Activated T-cell treated with anti-CD3 and anti-CD28 coated beads, Interleukin-2, amount 50 U/mL, for 72 hours (primary cell): ENCODE measurements at regions not wholly inside any gene's neighbourhood (a gene's known extent, or its start where the extent isn't known, plus 50 kb on each side); places are given as distances from the start of the nearest gene placed in this dataset.
A peak's percentile ranks its signal among the peaks of the same experiment; 100 is the strongest.

ENCODE experiments used
- ATAC-seq, 2 donors: fragments of 150-1000 bp; cut with Tn5 transposase; replicated peaks in 1 of 2; 2 replicates each; pipeline ENCODE4 v1.10.0; 2021; ENCODE audit warnings: moderate library complexity in 2 of 2, mild to moderate bottlenecking in 1 of 2
- DNase-seq, 2 donors: peaks; one replicate each; pipeline ENCODE4 v3.0.0; 2021 to 2022; ENCODE audit warnings: mixed read lengths in 1 of 2
- H3K27ac Mint-ChIP-seq: one replicate; pipeline ENCODE4 v1.8.0; 2022; ENCODE audit warnings: mild to moderate bottlenecking, moderate library complexity, mixed read lengths
- H3K27me3 Mint-ChIP-seq: one replicate; pipeline ENCODE4 v1.8.0; 2022; ENCODE audit warnings: low read depth, mixed read lengths
- H3K36me3 Mint-ChIP-seq, 2 donors: one replicate each; pipeline ENCODE4 v1.8.0; 2022; ENCODE audit warnings: mixed read lengths in 2 of 2, mild to moderate bottlenecking in 1 of 2; ENCODE audit not compliant: insufficient read depth in 2 of 2
- H3K4me1 Mint-ChIP-seq: one replicate; pipeline ENCODE4 v1.8.0; 2022; ENCODE audit warnings: low read depth, mixed read lengths
- H3K4me3 Mint-ChIP-seq, 2 donors: one replicate each; pipeline ENCODE4 v1.8.0; 2022; ENCODE audit warnings: mild to moderate bottlenecking in 2 of 2, mixed read lengths in 2 of 2, moderate library complexity in 2 of 2
- H3K9me3 Mint-ChIP-seq, 2 donors: one replicate each; pipeline ENCODE4 v1.8.0; 2022; ENCODE audit warnings: mixed read lengths in 2 of 2

GRCh38 chr5:62691946-62692345 lies 113.3 kb downstream of the LRRC70 start:
- Mint-ChIP-seq H3K4me1 (peaks cover 7% of the 10 kb centered on the region), H3K9me3 (no peaks in the 10 kb centered on the region), H3K27ac (no peak overlapping the region), H3K36me3 (no peaks in the 10 kb centered on the region), H3K4me3 (no peak overlapping the region), H3K27me3 (no peaks in the 10 kb centered on the region)
- ATAC-seq (no peak), DNase-seq (no peak)

GRCh38 chr5:62690421-62690820 lies 111.8 kb downstream of the LRRC70 start:
- Mint-ChIP-seq H3K4me1 (peaks cover 7% of the 10 kb centered on the region), H3K27ac (no peak overlapping the region), H3K27me3 (no peaks in the 10 kb centered on the region), H3K9me3 (no peaks in the 10 kb centered on the region), H3K4me3 (no peak overlapping the region), H3K36me3 (no peaks in the 10 kb centered on the region)
- DNase-seq (no peak), ATAC-seq (no peak)

- DNase-seq = no peak
- H3K27ac Mint-ChIP-seq = no peak overlapping the region
- no peaks in the 10 kb centered on the region for H3K36me3 Mint-ChIP-seq
- no peaks in the 10 kb centered on the region for H3K9me3 Mint-ChIP-seq
- H3K4me1 Mint-ChIP-seq = peaks cover 7% of the 10 kb centered on the region
- H3K27me3 Mint-ChIP-seq = no peaks in the 10 kb centered on the region
- ATAC-seq = no peak
- peak overlapping the region in 1 of 2 donors; percentile 59 for H3K4me3 Mint-ChIP-seq
Measured at GRCh38 chr5:62689599-62690368, 111.2 kb downstream of the LRRC70 start.

- no peaks in the 10 kb centered on the region for H3K9me3 Mint-ChIP-seq
- H3K36me3 Mint-ChIP-seq = no peaks in the 10 kb centered on the region
- no peaks in the 10 kb centered on the region for H3K27me3 Mint-ChIP-seq
- H3K4me1 Mint-ChIP-seq = peaks cover 7% of the 10 kb centered on the region
- H3K27ac Mint-ChIP-seq = no peak overlapping the region
- DNase-seq (no peak), ATAC-seq (no peak)
- no peak overlapping the region for H3K4me3 Mint-ChIP-seq
Measured at GRCh38 chr5:62686692-62687091, 108.1 kb downstream of the LRRC70 start.

- H3K4me3 Mint-ChIP-seq = no peak overlapping the region
- H3K36me3 Mint-ChIP-seq = no peaks in the 10 kb centered on the region
- H3K27ac Mint-ChIP-seq = no peak overlapping the region
- DNase-seq (no peak), ATAC-seq (no peak)
- peaks cover 5% of the 10 kb centered on the region for H3K4me1 Mint-ChIP-seq
- no peaks in the 10 kb centered on the region for H3K27me3 Mint-ChIP-seq
- H3K9me3 Mint-ChIP-seq = no peaks in the 10 kb centered on the region
Measured at GRCh38 chr5:62685221-62685620, 106.6 kb downstream of the LRRC70 start.

GRCh38 chr5:62684310-62684709 lies 105.7 kb downstream of the LRRC70 start:
- Mint-ChIP-seq H3K27me3 (no peaks in the 10 kb centered on the region), H3K27ac (no peak overlapping the region), H3K4me3 (no peak overlapping the region), H3K9me3 (peaks cover 0 to 2% of the 10 kb centered on the region in 2 donors), H3K36me3 (no peaks in the 10 kb centered on the region), H3K4me1 (no peaks in the 10 kb centered on the region)
- no peak for DNase-seq
- no peak for ATAC-seq

- DNase-seq (no peak), ATAC-seq (no peak)
- H3K4me3 Mint-ChIP-seq = no peak overlapping the region
- no peak overlapping the region for H3K27ac Mint-ChIP-seq
- peaks cover 4 to 7% of the 10 kb centered on the region in 2 donors for H3K36me3 Mint-ChIP-seq
- H3K4me1 Mint-ChIP-seq = no peaks in the 10 kb centered on the region
- H3K27me3 Mint-ChIP-seq = no peaks in the 10 kb centered on the region
- peaks cover 6 to 11% of the 10 kb centered on the region in 2 donors for H3K9me3 Mint-ChIP-seq
Measured at GRCh38 chr5:62682059-62682458, 103.4 kb downstream of the LRRC70 start.

GRCh38 chr5:62681117-62681850 lies 102.7 kb downstream of the LRRC70 start:
- H3K9me3 Mint-ChIP-seq = peaks cover 6 to 11% of the 10 kb centered on the region in 2 donors
- H3K36me3 Mint-ChIP-seq = peaks cover 4 to 7% of the 10 kb centered on the region in 2 donors
- H3K27me3 Mint-ChIP-seq = no peaks in the 10 kb centered on the region
- DNase-seq (no peak), ATAC-seq (no peak)
- H3K4me3 Mint-ChIP-seq = no peak overlapping the region
- no peak overlapping the region for H3K27ac Mint-ChIP-seq
- H3K4me1 Mint-ChIP-seq = no peaks in the 10 kb centered on the region

GRCh38 chr5:62680121-62680520 lies 101.5 kb downstream of the LRRC70 start:
- H3K27ac Mint-ChIP-seq = no peak overlapping the region
- DNase-seq (no peak), ATAC-seq (no peak)
- H3K4me1 Mint-ChIP-seq = no peaks in the 10 kb centered on the region
- no peak overlapping the region for H3K4me3 Mint-ChIP-seq
- H3K9me3 Mint-ChIP-seq = peaks cover 12 to 19% of the 10 kb centered on the region in 2 donors
- no peaks in the 10 kb centered on the region for H3K27me3 Mint-ChIP-seq
- peaks cover 4 to 10% of the 10 kb centered on the region in 2 donors for H3K36me3 Mint-ChIP-seq
